ENCODE measurements at regions not wholly inside any gene's neighbourhood (a gene's known extent, or its start where the extent isn't known, plus 50 kb on each side); places are given as distances from the start of the nearest gene placed in this dataset.

DNA sequence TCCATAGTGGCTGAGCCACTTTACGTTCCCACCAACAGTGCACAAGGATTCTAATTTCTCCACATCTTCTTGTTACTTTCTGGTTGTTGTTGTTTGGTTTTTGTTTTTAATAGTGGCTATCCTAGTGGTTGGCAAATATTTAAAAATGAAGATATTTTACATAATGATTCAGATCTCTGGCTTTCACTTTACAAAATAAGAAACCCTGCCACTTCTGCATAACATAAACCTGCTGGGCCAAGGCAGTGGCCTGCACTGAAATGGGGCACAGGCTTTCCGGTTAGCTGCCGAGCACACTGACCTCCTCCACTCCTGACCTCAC is 320.4 kb downstream of the RPS6KC1 start:
- Histone ChIP-seq H3K9ac (ENCODE audit: low read length) (no peak overlapping the region), H3K27ac (ENCODE audit: low read length) (no peak overlapping the region), H3K9me2 (ENCODE audit: insufficient read depth, low read length) (no peaks in the 10 kb centered on the region), H3K27me3 (ENCODE audit: insufficient read depth, low read depth, low read length) (no peaks in the 10 kb centered on the region), H2AFZ (ENCODE audit: low read depth, low read length) (no peak overlapping the region), H3K4me2 (ENCODE audit: low read length) (no peak overlapping the region), H4K20me1 (ENCODE audit: insufficient read depth) (no peaks in the 10 kb centered on the region), H3F3A (ENCODE audit: insufficient read depth, low read length, poor library complexity, severe bottlenecking) (no peaks in the 10 kb centered on the region), H3K36me3 (ENCODE audit: insufficient read depth, low read length) (no peaks in the 10 kb centered on the region), H3K79me2 (replicated peaks; ENCODE audit: insufficient read depth, low read length) (no peaks in the 10 kb centered on the region), H3K4me3 (ENCODE audit: low read length) (no peak overlapping the region), H3K9me3 (ENCODE audit: low read length) (no peaks in the 10 kb centered on the region)
- no peak for TF ChIP-seq RAD21 (conservative IDR thresholded peaks at IDR 0.05)
- no peak for TF ChIP-seq EP300 (conservative IDR thresholded peaks at IDR 0.05; ENCODE audit: poor library complexity, severe bottlenecking)
- no peak for TF ChIP-seq CTCF (IDR thresholded peaks at IDR 0.05; ENCODE audit: poor library complexity, severe bottlenecking)
- no peak for TF ChIP-seq SMC3 (conservative IDR thresholded peaks at IDR 0.05; ENCODE audit: poor library complexity)
- TF ChIP-seq POLR2AphosphoS5 (IDR thresholded peaks at IDR 0.05): no peak
- no peak for TF ChIP-seq MXI1 (conservative IDR thresholded peaks at IDR 0.05; ENCODE audit: poor library complexity, severe bottlenecking)
- TF ChIP-seq TAF1 (IDR thresholded peaks at IDR 0.05; ENCODE audit: low read depth): no peak
- TF ChIP-seq EZH2 (IDR thresholded peaks at IDR 0.05; ENCODE audit: borderline replicate concordance, insufficient read depth, low read length, poor library complexity, severe bottlenecking): no peak
- TF ChIP-seq REST (IDR thresholded peaks at IDR 0.05; ENCODE audit: borderline replicate concordance): no peak

- H3K9me2 ChIP-seq (ENCODE audit: insufficient read depth, low read length): no peaks in the 10 kb centered on the region
- H3K9me3 ChIP-seq (ENCODE audit: low read length): no peaks in the 10 kb centered on the region
- no peaks in the 10 kb centered on the region for H3F3A ChIP-seq (ENCODE audit: insufficient read depth, low read length, poor library complexity, severe bottlenecking)
- H4K20me1 ChIP-seq (ENCODE audit: insufficient read depth): no peaks in the 10 kb centered on the region
- H3K4me3 ChIP-seq (ENCODE audit: low read length): no peak overlapping the region
- H2AFZ ChIP-seq (ENCODE audit: low read depth, low read length): no peak overlapping the region
- H3K79me2 ChIP-seq (replicated peaks; ENCODE audit: insufficient read depth, low read length): no peaks in the 10 kb centered on the region
- no peaks in the 10 kb centered on the region for H3K36me3 ChIP-seq (ENCODE audit: insufficient read depth, low read length)
- no peak overlapping the region for H3K4me2 ChIP-seq (ENCODE audit: low read length)
- TF ChIP-seq RAD21 (conservative IDR thresholded peaks at IDR 0.05) (no peak), SMC3 (conservative IDR thresholded peaks at IDR 0.05; ENCODE audit: poor library complexity) (no peak), POLR2AphosphoS5 (IDR thresholded peaks at IDR 0.05) (no peak), EP300 (conservative IDR thresholded peaks at IDR 0.05; ENCODE audit: poor library complexity, severe bottlenecking) (no peak), CTCF (IDR thresholded peaks at IDR 0.05; ENCODE audit: poor library complexity, severe bottlenecking) (no peak), EZH2 (IDR thresholded peaks at IDR 0.05; ENCODE audit: borderline replicate concordance, insufficient read depth, low read length, poor library complexity, severe bottlenecking) (no peak), TAF1 (IDR thresholded peaks at IDR 0.05; ENCODE audit: low read depth) (no peak), REST (IDR thresholded peaks at IDR 0.05; ENCODE audit: borderline replicate concordance) (no peak), MXI1 (conservative IDR thresholded peaks at IDR 0.05; ENCODE audit: poor library complexity, severe bottlenecking) (no peak)
- no peak overlapping the region for H3K9ac ChIP-seq (ENCODE audit: low read length)
- H3K27ac ChIP-seq (ENCODE audit: low read length): no peak overlapping the region
- H3K27me3 ChIP-seq (ENCODE audit: insufficient read depth, low read depth, low read length): no peaks in the 10 kb centered on the region
Observed at GRCh38 chr1:213371847-213372619, 321.0 kb downstream of the RPS6KC1 start.
